Kidney (tissue), 13 donors: ENCODE measurements at regions not wholly inside any gene's neighbourhood (a gene's known extent, or its start where the extent isn't known, plus 50 kb on each side); places are given as distances from the start of the nearest gene placed in this dataset.
A peak's percentile ranks its signal among the peaks of the same experiment; 100 is the strongest.

ENCODE experiments used
- DNase-seq, 5 donors: peaks; one replicate each; pipeline ENCODE4 v3.0.0-alpha.2; 2013 to 2020
- FAIRE-seq: peaks from 2 replicates; lab custom pipeline; 2012; peaks lifted over from hg19 to GRCh38; lab: Jason Lieb, UNC
- H3K27ac ChIP-seq, 2 donors: one replicate each; pipeline ENCODE4 v1.7.0; 2013; ENCODE audit warnings: low read depth in 2 of 2, low read length in 2 of 2, inconsistent platforms in 1 of 2
- H3K27me3 ChIP-seq: one replicate; pipeline ENCODE4 v1.7.1; 2013; ENCODE audit warnings: low read length, inconsistent platforms; ENCODE audit not compliant: control insufficient read depth, insufficient read depth
- H3K36me3 ChIP-seq, 3 donors: one replicate each; pipeline versions ENCODE4 v1.7.0 to v1.7.1; 2013; ENCODE audit warnings: low read length in 3 of 3, control low read depth in 1 of 3, inconsistent platforms in 1 of 3; ENCODE audit not compliant: insufficient read depth in 3 of 3, control insufficient read depth in 2 of 3
- H3K4me1 ChIP-seq, 3 donors: one replicate each; pipeline versions ENCODE4 v1.7.0 to v1.7.1; 2013; ENCODE audit warnings: low read length in 3 of 3, inconsistent platforms in 1 of 3, low read depth in 1 of 3; ENCODE audit not compliant: control insufficient read depth in 2 of 3, insufficient read depth in 2 of 3
- H3K4me3 ChIP-seq, 3 donors: one replicate each; pipeline versions ENCODE4 v1.7.0 to v1.8.1; 2013; ENCODE audit warnings: low read length in 3 of 3, control low read depth in 1 of 3, inconsistent platforms in 1 of 3
- H3K9ac ChIP-seq, 3 donors: one replicate each; pipeline versions ENCODE4 v1.7.0 to v1.7.1; 2013; ENCODE audit warnings: low read length in 3 of 3, control low read depth in 1 of 3, inconsistent platforms in 1 of 3
- H3K9me3 ChIP-seq, 3 donors: one replicate each; pipeline versions ENCODE4 v1.7.0 to v1.7.1; 2013; ENCODE audit warnings: low read length in 3 of 3, control low read depth in 1 of 3, inconsistent platforms in 1 of 3; ENCODE audit not compliant: control insufficient read depth in 2 of 3, insufficient read depth in 1 of 3
- intact Hi-C: fragments of 100-400 bp; cut with DNase I; formaldehyde crosslinking; loops from one replicate; pipeline ENCODE4 v1.11.1; 2022
- TF ChIP-seq, protein P1 (sequence below): IDR thresholded peaks from 3 replicates; pipeline ENCODE4 v1.5.1; 2012; ENCODE audit warnings: mild to moderate bottlenecking, moderate library complexity, borderline replicate concordance; ENCODE audit not compliant: insufficient read depth; ENCODE audit errors: extremely low read depth
- donor health status: control.
- donor health status: control.
- donor health status: control.
- donor health status: control.
- donor health status: control.
- donor health status: DM: yes; HTN: yes; CAD: no.
- donor health status: Normal renal cell carcinoma (clear cell type).

GRCh38 chr12:30439201-30439600 is 256.5 kb downstream of the IPO8 start:
- Histone ChIP-seq H3K9ac (no peak overlapping the region), H3K27ac (no peak overlapping the region), H3K36me3 (no peaks in the 10 kb centered on the region), H3K4me1 (no peaks in the 10 kb centered on the region), H3K27me3 (no peaks in the 10 kb centered on the region), H3K4me3 (no peak overlapping the region), H3K9me3 (no peaks in the 10 kb centered on the region)
- FAIRE-seq (no peak), DNase-seq (no peak)
- TF ChIP-seq, protein P1, sequence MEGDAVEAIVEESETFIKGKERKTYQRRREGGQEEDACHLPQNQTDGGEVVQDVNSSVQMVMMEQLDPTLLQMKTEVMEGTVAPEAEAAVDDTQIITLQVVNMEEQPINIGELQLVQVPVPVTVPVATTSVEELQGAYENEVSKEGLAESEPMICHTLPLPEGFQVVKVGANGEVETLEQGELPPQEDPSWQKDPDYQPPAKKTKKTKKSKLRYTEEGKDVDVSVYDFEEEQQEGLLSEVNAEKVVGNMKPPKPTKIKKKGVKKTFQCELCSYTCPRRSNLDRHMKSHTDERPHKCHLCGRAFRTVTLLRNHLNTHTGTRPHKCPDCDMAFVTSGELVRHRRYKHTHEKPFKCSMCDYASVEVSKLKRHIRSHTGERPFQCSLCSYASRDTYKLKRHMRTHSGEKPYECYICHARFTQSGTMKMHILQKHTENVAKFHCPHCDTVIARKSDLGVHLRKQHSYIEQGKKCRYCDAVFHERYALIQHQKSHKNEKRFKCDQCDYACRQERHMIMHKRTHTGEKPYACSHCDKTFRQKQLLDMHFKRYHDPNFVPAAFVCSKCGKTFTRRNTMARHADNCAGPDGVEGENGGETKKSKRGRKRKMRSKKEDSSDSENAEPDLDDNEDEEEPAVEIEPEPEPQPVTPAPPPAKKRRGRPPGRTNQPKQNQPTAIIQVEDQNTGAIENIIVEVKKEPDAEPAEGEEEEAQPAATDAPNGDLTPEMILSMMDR: no peak
- intact Hi-C loops: no loop called here

DNA sequence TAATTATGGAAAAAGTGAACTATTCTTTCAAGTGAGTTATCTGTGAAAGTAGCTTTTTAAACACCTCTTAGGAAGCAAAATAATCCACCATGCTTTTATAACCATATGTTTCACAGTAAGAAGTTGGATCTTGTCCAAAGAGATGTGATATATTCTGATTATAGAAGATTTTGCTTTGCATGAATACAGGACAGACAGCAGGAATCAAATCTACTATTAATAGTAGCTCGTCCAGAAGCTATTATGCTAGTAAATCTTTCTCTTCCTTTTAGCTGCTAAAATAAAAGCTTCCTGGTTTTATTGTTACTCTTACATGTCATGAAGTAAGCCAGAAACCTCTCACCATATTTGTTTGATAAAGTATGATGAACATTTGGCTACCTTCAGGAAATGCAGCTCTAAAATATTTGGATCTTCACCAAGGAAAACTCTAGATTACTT is 257.0 kb downstream of the IPO8 start:
- Histone ChIP-seq H3K36me3 (no peaks in the 10 kb centered on the region), H3K27ac (no peak overlapping the region), H3K27me3 (no peaks in the 10 kb centered on the region), H3K4me3 (no peak overlapping the region), H3K9ac (no peak overlapping the region), H3K4me1 (no peaks in the 10 kb centered on the region), H3K9me3 (no peaks in the 10 kb centered on the region)
- intact Hi-C loops: no loop called here
- TF ChIP-seq, protein P1: no peak
- no peak for FAIRE-seq
- DNase-seq: peak in 2 of 5 donors; percentile 24 to 42

DNA sequence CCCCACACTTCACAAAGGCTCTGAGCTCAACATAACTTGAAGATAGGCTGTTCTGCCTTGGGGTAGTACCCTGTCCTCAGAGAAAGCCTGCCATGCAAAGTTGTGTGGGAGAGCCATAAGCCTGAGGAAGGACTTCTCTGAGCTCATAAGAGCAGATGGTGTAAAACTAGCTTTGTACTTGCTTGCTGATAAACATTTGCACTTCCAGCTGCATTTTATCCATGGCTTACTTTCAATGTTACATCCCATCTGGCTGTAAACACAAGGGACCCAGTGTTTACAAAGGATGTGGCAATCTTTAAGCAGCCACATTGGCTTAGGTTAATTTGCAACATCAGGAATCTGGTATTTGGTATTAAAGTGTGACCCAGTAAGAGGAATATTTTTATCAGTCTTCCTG is 258.1 kb downstream of the IPO8 start:
- H3K27ac ChIP-seq: no peak overlapping the region
- TF ChIP-seq, protein P1: no peak
- H3K4me1 ChIP-seq: no peaks in the 10 kb centered on the region
- H3K27me3 ChIP-seq: no peaks in the 10 kb centered on the region
- peak in 2 of 5 donors; percentile 49 to 81 for DNase-seq
- H3K4me3 ChIP-seq: no peak overlapping the region
- H3K9me3 ChIP-seq: no peaks in the 10 kb centered on the region
- intact Hi-C loops: no loop called here
- FAIRE-seq: no peak
- H3K9ac ChIP-seq: no peak overlapping the region
- H3K36me3 ChIP-seq: no peaks in the 10 kb centered on the region

DNA sequence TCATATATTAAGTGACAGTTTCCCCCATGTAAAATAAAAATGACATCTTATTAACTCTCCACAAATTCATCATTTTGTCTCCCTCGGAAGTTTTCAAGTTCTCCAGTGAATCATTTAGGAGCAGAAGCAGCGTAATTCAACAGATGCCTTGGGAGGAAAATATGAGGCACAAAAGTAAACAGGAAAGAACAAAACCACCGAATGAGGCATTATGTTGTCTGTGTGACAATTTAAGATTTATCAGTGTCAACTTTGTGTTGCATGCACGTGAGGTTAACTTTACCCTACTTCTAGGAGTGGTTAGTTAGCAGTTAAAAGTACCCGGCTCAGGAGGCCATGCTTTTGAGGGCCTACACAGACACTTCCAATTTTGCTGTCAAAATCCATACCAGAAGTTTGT is 258.6 kb downstream of the IPO8 start:
- H3K9me3 ChIP-seq: no peaks in the 10 kb centered on the region
- H3K36me3 ChIP-seq: no peaks in the 10 kb centered on the region
- no peak overlapping the region for H3K9ac ChIP-seq
- DNase-seq: peak in 1 of 5 donors; percentile 5
- H3K27me3 ChIP-seq: no peaks in the 10 kb centered on the region
- intact Hi-C loops: no loop called here
- H3K4me1 ChIP-seq: no peaks in the 10 kb centered on the region
- H3K4me3 ChIP-seq: no peak overlapping the region
- H3K27ac ChIP-seq: no peak overlapping the region
- no peak for FAIRE-seq
- TF ChIP-seq, protein P1: no peak
